ENCODE measurements at regions not wholly inside any gene's neighbourhood (a gene's known extent, or its start where the extent isn't known, plus 50 kb on each side); places are given as distances from the start of the nearest gene placed in this dataset.
"Not testable (repeated sequence)": the region's sequence is repeated elsewhere in the genome, so short reads cannot be mapped to it uniquely, and the experiment has no call there.

- POLR2A ChIA-PET (ENCODE audit: low non-redundant PET), result no interaction called here
- CTCF ChIA-PET, result interaction anchor here (0.6 kb wide), 1 partner anchor 22 kb away, joined by 6 read pairs; no protein-coding TSS in a partner anchor
- DNase-seq (ENCODE audit: low spot score), result no peak
- H3K27ac ChIP-seq, result no peak overlapping the region
- no peak for TF ChIP-seq CTCF (conservative IDR thresholded peaks at IDR 0.05; ENCODE audit: low read depth)
Measured at GRCh38 chr10:83754857-83755256, 384.5 kb upstream of the GHITM start.

GRCh38 chr10:83760142-83760541, 379.2 kb upstream of the GHITM start:
- CTCF ChIA-PET, result no interaction called here
- no peak for TF ChIP-seq CTCF (conservative IDR thresholded peaks at IDR 0.05; ENCODE audit: low read depth)
- POLR2A ChIA-PET (ENCODE audit: low non-redundant PET), result no interaction called here
- H3K27ac ChIP-seq, result no peak overlapping the region
- no peak for DNase-seq (ENCODE audit: low spot score)

GRCh38 chr10:83764666-83765065, 374.6 kb upstream of the GHITM start:
- H3K27ac ChIP-seq, result no peak overlapping the region
- ChIA-PET CTCF (no interaction called here), POLR2A (ENCODE audit: low non-redundant PET) (no interaction called here)
- TF ChIP-seq CTCF (conservative IDR thresholded peaks at IDR 0.05; ENCODE audit: low read depth), result no peak
- no peak for DNase-seq (ENCODE audit: low spot score)

- ChIA-PET CTCF (no interaction called here), POLR2A (ENCODE audit: low non-redundant PET) (no interaction called here)
- no peak for DNase-seq (ENCODE audit: low spot score)
- TF ChIP-seq CTCF (conservative IDR thresholded peaks at IDR 0.05; ENCODE audit: low read depth), result no peak
- H3K27ac ChIP-seq, result no peak overlapping the region
Measured at GRCh38 chr10:83765731-83766130, 373.6 kb upstream of the GHITM start.

GRCh38 chr10:83769281-83769820, 370.0 kb upstream of the GHITM start:
- ChIA-PET POLR2A (ENCODE audit: low non-redundant PET) (no interaction called here), CTCF (no interaction called here)
- no peak overlapping the region for H3K27ac ChIP-seq
- TF ChIP-seq CTCF (conservative IDR thresholded peaks at IDR 0.05; ENCODE audit: low read depth), result no peak
- no peak for DNase-seq (ENCODE audit: low spot score)

GRCh38 chr10:83786701-83787100, 352.6 kb upstream of the GHITM start:
- CTCF ChIA-PET; DNase-seq (ENCODE audit: low spot score); POLR2A ChIA-PET (ENCODE audit: low non-redundant PET); H3K27ac ChIP-seq: not testable (repeated sequence)

- POLR2A ChIA-PET (ENCODE audit: low non-redundant PET), result no interaction called here
- TF ChIP-seq CTCF (conservative IDR thresholded peaks at IDR 0.05; ENCODE audit: low read depth), result no peak
- CTCF ChIA-PET, result no interaction called here
- H3K27ac ChIP-seq, result no peak overlapping the region
- no peak for DNase-seq (ENCODE audit: low spot score)
Measured at GRCh38 chr10:83801983-83802382, 337.3 kb upstream of the GHITM start.

All from RWPE1 (cell line).